ENCODE measurements at regions not wholly inside any gene's neighbourhood (a gene's known extent, or its start where the extent isn't known, plus 50 kb on each side); places are given as distances from the start of the nearest gene placed in this dataset.
"Not testable (repeated sequence)": the region's sequence is repeated elsewhere in the genome, so short reads cannot be mapped to it uniquely, and the experiment has no call there.

DNA sequence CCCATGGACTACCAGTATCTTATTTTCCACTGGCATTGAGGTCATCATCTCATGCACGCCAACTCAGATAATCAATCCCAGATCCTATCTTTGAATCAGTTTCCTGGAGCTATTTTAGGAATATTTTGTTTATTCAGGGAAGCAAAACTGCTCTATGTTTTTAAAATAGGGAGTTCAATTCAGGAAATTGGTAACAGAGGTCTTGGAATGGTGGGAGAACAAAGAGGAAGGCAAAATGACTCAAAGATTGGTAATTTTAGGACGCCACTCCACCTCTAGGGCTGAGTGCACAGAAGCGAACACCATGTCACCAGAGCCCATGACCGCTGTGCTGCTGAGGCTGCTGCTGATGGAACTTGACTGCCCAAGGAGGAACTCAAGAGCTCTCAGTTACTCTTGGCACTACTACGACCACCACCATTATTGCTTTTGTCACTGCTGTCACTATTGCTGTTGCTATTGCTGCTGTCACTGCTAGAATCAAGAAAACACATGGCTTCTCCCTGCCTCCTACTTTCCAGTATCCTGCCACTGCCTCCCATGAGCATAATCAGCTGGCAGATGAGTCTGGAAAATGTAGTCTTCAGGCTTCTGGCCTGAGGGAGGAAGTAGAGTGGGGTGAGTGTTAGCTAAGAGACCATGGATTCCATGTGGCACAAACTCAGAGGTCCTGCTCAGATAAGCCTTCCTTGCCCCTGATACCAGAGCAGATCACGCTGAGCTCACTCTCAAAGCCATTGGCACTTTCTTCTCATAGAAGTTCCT lies 71.6 kb upstream of the CNIH3 start:
- no peaks in the 10 kb centered on the region for H3K27me3 ChIP-seq
- TF ChIP-seq POLR2A (IDR thresholded peaks at IDR 0.05), result no peak
- no peaks in the 10 kb centered on the region for H3K9me3 ChIP-seq
- no peak for ATAC-seq
- H3K27ac ChIP-seq, result no peak overlapping the region
- DNase-seq, result no peak
- H3K4me3 ChIP-seq, result no peak overlapping the region
- intact Hi-C loops (cut with DNase I), result no loop called here
- no peaks in the 10 kb centered on the region for H3K36me3 ChIP-seq
- H3K4me1 ChIP-seq, result peaks cover 0 to 35% (median 0%) of the 10 kb centered on the region in 12 donors
- 78 to 89% (median 81%) methylated on average over 6 of the region's 6 CpGs for WGBS, 4 donors

DNA sequence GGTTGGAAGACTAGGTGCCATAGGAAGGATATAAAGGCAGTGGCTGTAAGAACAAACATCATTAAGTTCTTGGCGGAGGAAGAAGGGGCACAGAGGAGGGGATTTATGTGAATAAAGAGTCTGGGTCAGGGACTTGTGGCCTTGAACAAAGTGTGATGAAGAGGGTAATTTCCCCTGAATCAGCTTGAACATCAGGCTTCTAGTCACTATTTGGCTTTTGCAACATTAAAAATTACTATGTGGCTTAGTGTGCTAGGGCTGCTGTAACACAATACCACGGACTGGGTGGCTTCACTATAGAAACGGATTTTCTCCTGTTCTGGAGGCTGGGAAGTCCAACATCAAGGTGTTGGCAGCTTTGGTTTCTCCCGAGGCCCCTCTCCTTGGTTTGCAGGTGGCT lies 70.5 kb upstream of the CNIH3 start:
- TF ChIP-seq, protein P1, sequence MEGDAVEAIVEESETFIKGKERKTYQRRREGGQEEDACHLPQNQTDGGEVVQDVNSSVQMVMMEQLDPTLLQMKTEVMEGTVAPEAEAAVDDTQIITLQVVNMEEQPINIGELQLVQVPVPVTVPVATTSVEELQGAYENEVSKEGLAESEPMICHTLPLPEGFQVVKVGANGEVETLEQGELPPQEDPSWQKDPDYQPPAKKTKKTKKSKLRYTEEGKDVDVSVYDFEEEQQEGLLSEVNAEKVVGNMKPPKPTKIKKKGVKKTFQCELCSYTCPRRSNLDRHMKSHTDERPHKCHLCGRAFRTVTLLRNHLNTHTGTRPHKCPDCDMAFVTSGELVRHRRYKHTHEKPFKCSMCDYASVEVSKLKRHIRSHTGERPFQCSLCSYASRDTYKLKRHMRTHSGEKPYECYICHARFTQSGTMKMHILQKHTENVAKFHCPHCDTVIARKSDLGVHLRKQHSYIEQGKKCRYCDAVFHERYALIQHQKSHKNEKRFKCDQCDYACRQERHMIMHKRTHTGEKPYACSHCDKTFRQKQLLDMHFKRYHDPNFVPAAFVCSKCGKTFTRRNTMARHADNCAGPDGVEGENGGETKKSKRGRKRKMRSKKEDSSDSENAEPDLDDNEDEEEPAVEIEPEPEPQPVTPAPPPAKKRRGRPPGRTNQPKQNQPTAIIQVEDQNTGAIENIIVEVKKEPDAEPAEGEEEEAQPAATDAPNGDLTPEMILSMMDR (IDR thresholded peaks at IDR 0.05), result no peak
- TF ChIP-seq POLR2A (IDR thresholded peaks at IDR 0.05), result no peak
- ATAC-seq (no peak), DNase-seq (no peak)
- no peak overlapping the region for H3K4me3 ChIP-seq
- H3K36me3 ChIP-seq, result no peaks in the 10 kb centered on the region
- intact Hi-C loops (cut with DNase I), result no loop called here
- no peaks in the 10 kb centered on the region for H3K27me3 ChIP-seq
- 87 to 91% (median 89%) methylated on average over 4 of the region's 4 CpGs for WGBS, 4 donors
- H3K9me3 ChIP-seq, result no peaks in the 10 kb centered on the region
- no peak overlapping the region for H3K27ac ChIP-seq
- peaks cover 0 to 34% (median 0%) of the 10 kb centered on the region in 12 donors for H3K4me1 ChIP-seq

DNA sequence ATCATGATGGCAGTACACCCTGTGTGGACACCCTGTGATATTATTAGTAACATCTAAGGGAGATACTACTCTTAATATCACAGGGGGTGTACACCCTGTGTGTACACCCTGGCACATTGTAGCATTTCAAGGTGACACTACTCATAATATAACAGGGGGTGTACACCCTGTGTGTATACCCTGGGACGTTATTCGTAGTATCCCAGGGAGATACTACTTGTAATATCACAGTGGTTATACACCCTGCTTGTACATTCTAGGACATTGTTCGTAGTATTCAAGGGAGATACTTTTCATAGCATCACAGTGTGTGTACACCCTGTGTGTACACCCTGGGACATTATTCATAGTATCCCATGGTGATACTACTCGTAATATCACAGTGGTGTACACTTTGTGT lies 67.4 kb upstream of the CNIH3 start:
- Histone ChIP-seq H3K4me3 (no peak overlapping the region), H3K27me3 (no peaks in the 10 kb centered on the region), H3K9me3 (no peaks in the 10 kb centered on the region), H3K27ac (no peak overlapping the region), H3K4me1 (peaks cover 0 to 5% (median 0%) of the 10 kb centered on the region in 12 donors), H3K36me3 (no peaks in the 10 kb centered on the region)
- intact Hi-C loops (cut with DNase I), result no loop called here
- 91 to 95% (median 93%) methylated on average over 4 of the region's 4 CpGs for WGBS, 4 donors
- no peak for TF ChIP-seq POLR2A (IDR thresholded peaks at IDR 0.05)
- TF ChIP-seq, protein P1 (IDR thresholded peaks at IDR 0.05), result no peak
- no peak for ATAC-seq
- no peak for DNase-seq

DNA sequence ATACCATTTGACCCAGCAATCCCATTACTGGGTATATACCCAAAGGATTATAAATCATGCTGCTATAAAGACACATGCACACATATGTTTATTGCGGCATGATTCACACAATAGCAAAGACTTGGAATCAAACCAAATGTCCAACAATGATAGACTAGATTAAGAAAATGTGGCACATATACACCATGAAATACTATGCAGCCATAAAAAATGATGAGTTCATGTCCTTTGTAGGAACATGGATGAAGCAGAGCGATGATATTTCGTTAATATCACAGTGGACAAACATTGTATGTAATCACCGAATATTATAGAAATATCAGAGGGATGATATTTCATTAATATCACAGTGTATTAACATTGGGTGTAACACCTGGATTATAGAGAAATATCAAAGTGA lies 64.9 kb upstream of the CNIH3 start:
- H3K4me1 ChIP-seq; H3K27me3 ChIP-seq; DNase-seq; H3K27ac ChIP-seq; intact Hi-C loops (cut with DNase I); H3K9me3 ChIP-seq; ATAC-seq; H3K4me3 ChIP-seq; H3K36me3 ChIP-seq: not testable (repeated sequence)
- 92 to 98% (median 93%) methylated on average over 4 of the region's 4 CpGs for WGBS, 4 donors

DNA sequence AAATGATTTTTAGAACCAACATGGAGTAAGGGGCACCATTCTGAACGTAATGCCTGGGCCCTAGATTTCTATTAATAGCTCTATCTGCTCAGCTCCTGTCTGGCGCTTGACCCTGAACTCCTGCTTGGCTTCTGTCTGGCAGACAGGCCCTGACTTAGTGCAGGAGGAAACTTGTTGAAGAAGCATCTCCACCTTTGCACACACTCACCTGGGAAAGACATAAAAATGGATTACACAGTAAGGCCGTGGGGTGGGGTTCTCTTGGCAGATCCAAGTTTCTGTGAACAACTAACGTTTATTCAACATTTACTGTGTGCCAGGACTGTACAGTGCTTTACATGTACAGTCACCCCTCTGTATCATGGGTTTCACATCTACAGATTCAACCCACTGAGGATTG lies 62.1 kb upstream of the CNIH3 start:
- 64 to 69% (median 67%) methylated on average over 4 of the region's 4 CpGs for whole genome bisulfite sequencing, 4 donors
- ATAC-seq, result no peak

More for the DNA sequence above, 62.1 kb upstream of the CNIH3 start:
- H3K27ac ChIP-seq, result no peak overlapping the region
- H3K36me3 ChIP-seq, result no peaks in the 10 kb centered on the region
- no peak for TF ChIP-seq POLR2A (IDR thresholded peaks at IDR 0.05)
- TF ChIP-seq, protein P1 (IDR thresholded peaks at IDR 0.05), result no peak
- H3K4me3 ChIP-seq, result no peak overlapping the region
- no peaks in the 10 kb centered on the region for H3K27me3 ChIP-seq
- intact Hi-C loops (cut with DNase I), result no loop called here
- no peaks in the 10 kb centered on the region for H3K4me1 ChIP-seq
- H3K9me3 ChIP-seq, result no peaks in the 10 kb centered on the region
- no peak for DNase-seq
